HUDEP-2 (cell line): ENCODE measurements at regions not wholly inside any gene's neighbourhood (a gene's known extent, or its start where the extent isn't known, plus 50 kb on each side); places are given as distances from the start of the nearest gene placed in this dataset.

Experiments
- DNase-seq, 76 experiments: peaks; one replicate each; lab custom pipeline; 2025; ENCODE audit not compliant: unreplicated experiment in 76 of 76; lab: John Stamatoyannopoulos, UW

DNA sequence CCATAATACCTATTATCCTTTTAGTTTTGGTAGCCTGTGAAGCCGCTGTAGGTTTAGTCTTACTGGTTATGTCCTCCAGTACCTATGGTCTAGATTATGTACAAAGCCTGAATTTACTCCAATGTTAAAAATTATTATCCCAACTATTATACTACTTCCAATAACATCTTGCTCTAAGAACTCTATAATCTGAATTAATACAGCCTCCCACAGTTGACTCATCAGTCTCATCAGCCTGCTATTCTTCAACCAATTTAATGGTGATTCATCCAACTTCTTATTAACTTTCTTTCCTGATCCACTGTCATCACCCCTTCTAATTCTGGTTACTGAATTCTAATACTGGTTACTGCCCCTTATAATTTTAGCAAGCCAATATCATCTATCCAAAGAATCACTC lies 370.3 kb upstream of the OPRM1 start:
- no peak for DNase-seq

DNA sequence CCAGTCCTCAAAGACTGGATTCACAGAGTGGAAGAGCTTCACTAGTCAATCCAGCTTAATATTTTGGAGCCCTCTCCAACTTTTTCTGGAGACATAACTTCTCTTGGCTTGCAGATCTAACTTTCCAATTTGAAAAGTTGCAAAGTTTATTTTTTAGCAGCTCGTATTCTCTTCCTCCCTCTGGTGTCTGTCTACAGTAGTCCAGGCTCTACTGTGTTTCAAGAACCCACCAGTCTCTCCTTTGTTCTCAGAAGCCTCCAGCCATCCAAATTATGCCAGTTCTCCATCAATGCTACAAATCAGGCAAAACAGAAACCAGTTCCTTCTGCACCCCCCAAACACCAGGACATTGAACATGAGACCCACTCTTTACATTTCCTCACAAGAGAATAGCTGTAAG lies 376.1 kb upstream of the OPRM1 start:
- DNase-seq: no peak

DNA sequence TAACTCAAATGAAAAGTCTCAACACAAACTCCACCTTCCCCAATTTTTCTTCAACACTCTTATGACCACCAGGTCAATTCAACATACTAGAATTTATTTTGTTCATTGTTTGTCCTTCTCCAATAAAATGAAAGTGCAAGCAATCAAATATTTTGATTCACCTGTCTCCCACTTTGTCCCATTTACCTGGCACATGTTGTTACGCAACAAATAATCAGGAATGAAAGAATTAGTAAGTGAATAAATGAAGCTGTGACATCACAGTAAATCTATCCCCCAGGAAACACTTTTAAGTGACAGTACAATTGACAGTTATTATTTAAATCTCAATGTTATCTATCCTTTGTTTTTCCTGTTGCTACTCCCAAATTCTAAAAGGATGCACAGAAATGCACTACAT lies 393.7 kb upstream of the OPRM1 start:
- DNase-seq: no peak

DNA sequence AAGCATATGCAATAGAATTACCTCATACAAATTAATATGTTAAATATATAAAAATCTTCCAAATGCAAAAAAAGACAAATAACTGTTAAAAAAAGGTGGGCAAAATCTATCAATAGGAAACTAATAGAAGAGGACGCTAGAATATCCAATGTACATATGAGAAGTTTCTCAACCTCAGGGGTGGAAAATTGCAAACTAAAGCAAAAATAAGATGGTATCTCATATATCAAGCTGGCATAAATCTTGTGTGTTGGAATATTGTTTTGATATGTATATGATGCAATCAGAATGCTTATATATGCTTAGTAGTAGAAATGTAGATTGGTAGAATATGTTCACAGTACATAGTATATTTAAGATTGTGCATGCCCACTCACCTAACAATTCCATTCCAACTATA lies 395.0 kb upstream of the OPRM1 start:
- no peak for DNase-seq

DNA sequence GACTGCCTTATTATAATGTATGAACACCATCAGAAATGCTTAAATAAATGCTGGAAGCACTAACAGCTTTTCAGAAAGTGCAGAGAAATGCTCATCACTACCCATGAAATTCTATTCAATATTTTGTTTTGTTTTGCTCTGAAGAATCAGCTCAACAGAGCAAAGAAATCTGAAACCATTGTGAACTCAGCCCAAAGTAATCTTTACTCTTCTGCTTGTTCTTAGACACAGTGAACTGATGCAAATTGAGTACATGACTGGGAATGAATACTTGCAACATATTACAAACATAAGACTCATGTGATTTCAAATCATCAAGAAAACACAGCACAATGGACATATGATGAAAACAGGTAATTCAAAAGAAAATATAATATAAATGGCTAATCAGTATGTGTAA lies 404.6 kb upstream of the OPRM1 start:
- no peak for DNase-seq

DNA sequence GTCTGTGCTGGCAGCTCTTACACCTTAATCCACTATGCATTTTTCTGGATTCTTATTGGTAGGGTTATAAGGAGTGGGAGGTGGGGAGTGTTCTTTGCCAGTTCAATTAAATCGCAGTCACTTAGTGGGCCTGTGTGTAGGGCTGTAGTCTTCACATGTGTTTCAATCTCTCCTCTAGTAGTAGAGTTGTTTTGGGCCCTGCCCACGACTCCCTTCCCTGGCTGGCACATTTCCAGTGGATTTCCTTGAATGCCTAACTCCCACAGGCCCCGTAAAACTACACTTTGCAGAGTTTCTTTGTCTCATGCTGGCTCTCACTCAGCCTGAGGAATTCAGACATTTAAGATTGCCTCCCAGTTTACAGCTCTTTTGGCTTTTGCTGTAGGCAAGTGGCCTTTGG lies 414.0 kb upstream of the OPRM1 start:
- DNase-seq: no peak

DNA sequence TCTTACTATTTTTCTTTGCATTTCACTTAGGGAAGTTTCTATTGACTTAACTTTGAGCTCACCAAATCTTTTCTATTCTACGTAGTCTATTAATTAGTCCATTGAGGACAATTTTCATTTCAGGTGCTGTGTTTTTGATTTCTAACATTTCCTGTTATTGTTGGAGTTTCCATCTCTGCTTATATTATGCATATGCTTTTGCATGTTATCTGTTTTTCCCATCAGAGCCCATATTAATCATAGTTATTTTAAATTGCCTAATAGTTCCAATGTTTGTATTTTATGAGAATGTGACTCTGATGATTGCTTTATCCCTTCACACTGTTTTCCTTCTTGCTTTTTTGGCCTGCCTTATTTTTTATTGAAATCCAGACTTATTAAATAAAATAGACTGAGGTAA lies 414.5 kb upstream of the OPRM1 start:
- no peak for DNase-seq

DNA sequence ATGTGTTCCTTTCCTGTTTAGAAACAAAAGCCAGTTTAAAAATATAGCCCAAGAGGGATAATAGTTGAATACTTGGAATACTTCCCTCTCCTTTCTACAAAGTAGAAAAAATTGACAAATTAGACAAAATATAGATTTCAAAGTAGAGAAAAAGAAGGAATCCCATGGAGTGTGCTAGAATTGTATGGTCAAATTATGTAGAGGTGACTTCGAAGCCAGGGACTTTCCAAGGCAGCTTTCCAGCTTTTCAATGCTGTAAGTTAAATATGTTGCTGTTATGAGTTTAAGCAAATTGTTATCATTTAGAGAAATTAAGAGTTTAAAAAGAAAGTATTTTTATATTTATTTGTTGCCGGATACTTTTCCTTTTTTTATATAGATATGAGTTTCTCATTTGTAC lies 415.5 kb upstream of the OPRM1 start:
- no peak for DNase-seq

DNA sequence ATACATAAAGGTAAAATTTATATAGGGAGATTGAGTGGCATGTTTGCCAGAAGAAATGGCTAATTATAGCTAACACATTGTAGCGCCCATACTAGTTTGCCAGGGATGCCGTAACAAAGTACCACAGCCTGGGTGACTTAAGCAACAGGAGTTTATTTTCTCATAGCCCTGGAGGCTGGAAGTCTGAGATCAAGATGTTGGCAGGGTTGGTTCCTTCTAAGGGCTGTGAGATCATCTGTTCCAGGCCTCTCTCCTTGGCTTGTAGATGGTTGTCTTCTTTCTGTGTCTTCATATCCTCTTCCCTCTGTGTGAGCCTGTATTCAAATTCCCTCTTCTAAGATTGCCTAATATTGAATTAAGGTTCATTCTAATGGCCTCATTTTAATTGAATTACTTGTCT lies 417.5 kb upstream of the OPRM1 start:
- no peak for DNase-seq

DNA sequence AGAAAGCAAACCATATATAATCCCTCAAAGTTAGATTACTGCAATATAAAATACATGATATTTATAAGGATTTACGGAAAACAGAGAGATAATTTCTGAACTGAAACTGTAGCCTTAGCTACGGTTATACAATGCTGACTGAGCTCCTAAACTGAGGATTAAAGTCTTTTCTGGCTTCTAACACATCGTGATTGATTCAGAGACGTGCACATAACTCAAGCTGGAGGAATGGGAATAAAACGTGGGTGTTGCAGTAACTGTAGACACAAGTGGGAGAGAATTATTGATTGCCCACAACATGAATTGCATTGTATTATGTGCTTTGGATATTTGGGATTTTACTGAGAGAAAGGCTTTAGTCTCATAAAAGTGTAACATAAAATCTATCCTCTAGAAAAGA lies 418.0 kb upstream of the OPRM1 start:
- no peak for DNase-seq

DNA sequence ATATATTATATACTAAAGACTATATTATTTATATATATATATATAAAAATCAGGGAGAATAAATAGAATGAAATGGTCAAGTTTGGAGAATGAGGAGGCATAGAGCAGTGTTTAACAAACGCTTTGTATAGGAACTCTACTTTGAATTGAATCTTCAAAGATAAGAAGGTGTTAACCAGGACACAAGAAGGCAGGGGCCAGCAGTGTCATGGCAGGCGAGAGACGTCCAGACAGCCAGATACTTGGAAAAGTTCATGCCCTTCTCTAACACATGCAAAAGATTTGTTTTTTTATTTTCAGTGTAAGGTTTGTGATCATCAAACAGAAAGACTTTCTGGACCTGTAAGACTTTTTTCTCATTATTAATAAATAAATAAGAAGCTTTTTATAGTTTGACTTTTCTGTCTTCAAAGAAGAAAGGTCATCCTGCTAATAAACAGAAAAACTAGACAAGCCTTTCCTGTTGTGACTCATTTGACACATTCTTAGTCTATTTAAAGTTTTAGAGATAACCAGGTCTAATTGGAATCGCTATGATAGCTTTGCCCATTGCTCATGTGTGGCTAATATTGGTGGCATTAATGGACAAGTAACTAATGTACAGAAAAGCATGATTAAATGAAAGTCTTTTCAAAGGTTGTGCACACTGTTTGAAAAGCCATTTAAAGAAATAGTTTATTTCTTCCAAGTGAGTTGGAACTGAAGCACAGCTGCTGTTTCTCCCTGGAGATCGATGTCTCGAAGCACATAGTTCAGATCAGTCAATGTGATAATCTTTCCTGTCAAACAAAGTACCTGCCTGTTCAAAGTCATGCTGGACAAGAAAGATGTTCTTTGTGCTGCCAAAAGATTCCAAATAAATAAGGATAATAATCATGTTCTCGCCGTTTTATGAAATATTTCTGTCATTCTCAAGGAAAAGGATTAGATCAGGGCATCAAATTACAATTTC lies 420.4 kb upstream of the OPRM1 start:
- no peak for DNase-seq

DNA sequence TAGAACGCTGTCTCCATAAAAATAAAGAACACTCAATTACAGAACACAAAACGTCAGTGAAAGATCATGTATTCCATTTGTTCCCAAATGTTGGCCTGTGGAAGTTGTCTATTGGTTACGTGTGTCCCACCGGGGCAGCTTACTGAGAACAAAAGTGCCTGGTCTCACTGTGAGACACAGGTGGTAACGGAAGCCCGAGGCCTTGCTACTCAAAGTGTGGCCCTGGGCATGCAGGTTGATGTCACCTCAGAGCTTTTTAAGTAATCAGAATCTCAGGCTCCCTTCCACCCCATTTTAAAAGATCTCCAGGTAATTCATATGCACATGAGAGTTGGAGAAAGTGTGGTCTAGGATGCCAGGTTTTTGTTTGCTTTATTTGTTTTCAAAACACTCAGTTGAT lies 422.5 kb upstream of the OPRM1 start:
- DNase-seq: no peak

DNA sequence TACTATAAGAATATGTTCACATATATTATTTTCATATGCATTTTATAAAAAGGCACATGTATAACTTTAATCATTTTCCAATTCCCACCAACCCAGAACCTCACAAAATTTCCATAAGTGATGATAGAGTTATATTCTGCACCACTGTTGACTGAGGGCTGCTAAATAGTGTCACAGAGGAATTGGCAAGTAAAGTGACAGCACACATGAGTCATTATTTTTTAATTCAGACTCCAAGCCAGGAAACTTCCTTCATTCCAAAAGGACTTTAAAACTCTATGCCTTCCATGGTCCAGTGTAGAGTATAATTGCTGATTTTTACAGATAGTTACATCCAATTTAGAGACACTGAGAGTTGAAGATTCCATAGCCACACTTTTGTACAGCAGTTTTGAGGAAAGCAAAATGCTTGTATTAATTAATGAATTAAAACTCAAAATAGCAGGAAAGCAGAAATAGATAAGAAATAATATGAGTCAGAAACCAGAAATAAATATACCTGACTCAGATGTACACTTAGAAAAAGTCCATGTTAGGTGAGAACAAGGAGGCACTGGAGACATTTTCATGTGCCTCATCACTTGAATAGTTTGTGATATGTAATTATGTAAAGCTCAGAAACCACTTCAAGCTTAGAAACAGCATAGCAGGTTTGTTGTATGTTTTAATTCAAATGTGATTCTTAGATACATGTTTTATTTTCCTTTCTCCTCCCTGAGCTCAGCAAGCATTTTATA lies 425.2 kb upstream of the OPRM1 start:
- no peak for DNase-seq

DNA sequence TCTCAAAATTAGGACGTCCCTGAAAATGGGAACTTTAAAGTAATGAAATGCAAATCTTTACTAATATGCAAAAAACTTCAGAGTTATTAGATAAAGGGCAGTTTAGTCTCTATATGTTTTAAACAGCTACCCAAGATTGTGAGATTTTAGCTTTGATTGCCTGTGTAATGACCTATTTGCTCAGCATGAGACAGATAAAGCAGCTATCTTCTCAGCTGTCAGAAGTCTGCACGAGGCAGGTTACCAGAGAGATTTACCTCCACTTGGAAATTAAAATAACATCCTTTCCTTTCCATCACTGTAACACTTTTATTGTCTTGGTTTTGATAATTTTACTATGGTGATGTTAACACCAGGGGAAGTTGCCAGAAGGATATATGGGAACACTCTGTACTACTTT lies 436.6 kb upstream of the OPRM1 start:
- no peak for DNase-seq

DNA sequence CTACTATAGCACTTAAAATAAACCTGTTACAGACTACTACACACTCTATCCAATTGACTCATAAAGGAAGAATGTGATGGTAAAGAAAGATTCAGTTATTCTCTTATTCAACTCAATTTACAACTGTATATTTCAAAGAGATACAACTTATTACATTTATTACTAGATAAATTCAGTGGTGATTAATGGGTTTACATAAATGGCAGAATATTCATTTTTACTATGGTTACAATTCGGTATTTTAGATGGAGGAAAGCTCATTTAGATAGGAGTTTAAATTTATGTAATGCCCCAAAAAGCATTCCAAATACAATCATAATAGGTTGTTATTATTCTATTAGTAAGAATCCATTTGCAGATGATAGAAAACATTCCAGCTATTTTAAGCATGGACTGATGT lies 439.1 kb upstream of the OPRM1 start:
- no peak for DNase-seq

DNA sequence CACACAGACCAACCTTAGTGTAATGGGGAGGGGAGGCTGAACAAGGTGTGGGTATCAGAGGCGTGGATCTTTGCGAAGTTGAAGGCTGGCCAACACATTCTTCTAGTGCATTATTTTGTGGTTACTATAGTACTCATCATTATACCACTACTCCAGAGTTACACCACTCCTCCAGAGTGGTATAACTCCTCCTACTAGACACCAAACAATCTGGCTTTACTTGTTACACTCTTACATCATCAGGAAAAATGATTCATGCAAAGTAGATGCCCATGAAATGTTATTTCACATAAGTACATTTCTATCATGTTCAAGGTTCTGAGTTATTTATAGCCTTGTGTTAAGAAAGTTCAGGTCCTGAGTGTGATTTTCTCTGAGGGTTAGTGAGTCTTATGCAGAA lies 443.1 kb upstream of the OPRM1 start:
- no peak for DNase-seq

DNA sequence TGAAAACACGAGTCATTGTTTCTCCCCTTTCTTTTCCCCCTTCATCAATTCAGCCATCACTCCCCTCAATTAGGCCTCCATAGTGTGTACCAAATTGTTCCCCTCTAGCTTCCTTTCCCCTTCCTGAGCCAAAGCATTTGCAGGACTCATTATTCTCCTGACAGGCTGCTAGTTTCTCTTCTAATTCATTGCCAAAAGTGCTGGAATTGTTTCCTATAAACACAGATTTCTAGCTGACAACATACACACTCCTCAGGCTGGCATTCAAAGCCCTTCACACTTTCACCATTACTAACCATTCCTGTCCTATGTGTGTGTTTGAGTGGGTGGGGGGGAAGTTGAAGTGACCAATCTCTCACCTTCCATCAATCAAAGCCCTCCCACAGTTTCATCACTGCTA lies 444.2 kb upstream of the OPRM1 start:
- DNase-seq: no peak

DNA sequence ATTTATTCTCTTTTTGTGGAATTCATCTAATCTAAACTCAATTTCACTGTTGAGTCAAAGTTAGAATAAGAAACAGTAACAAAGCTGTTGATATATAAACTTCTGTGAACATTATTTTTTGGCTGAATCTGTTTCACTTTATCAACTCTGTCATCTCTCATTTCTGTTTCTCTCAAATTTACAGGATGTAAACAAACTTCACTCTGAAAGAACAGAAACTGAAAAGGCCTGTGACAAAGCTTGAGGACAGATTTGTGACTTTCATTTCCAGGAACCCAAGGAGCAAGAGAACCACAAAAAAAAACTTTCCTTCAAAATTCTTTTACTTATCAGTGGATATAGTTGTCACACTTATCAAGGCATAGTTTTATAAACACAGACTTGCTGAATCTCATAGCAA lies 447.9 kb upstream of the OPRM1 start:
- DNase-seq: no peak

DNA sequence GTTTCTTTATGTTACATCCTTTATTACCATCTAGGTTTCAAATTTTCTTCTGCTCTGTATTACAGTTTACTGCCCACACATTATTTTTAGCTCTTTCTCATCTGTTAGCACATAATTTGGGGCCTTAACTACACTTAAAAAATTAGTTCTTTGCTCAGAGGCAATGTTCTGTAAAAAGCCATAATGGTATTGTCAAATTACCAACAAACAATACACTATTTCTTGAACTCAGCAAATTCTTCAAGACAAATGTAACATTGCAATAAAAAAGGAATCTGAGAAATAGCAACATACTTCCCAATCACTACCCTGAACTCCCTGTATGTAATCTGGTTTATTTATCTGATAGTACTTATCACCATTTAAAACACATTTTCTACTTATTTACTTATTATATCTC lies 448.6 kb upstream of the OPRM1 start:
- no peak for DNase-seq

DNA sequence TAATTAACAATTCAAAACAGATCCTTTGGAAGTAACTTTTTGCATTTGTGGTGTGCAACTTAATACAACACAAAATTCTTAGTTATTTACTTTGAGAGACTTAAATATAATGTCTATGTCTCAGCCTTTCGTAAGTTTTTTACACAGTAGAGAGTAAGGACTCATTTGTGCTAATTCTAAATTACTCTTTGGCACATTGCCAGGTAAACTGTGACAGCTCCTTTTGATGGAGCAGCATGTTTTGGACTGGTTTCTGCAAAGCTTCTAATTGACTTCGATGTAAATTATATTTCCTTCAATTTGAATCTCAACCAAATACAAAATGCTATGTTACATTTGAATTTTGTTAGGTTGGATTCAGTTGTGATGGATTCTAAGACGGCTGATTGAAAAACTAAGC lies 450.7 kb upstream of the OPRM1 start:
- DNase-seq: no peak

DNA sequence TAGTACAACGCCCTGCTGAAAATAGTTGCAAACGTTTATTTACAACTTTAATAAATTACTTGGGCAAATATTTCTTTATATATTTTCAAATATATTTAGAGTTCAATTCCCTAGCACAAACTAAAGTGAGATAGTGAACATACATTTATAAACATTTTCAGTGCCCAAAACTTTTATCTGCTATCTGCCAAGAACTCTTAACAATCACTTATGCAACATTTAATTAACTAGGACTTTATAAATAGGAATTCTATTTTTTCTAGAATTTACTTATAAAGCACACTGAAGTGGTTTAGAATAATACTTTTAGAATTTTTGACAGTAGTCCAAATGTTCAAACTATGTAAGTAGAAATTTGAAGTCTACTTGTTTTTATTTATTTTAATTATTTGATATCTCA lies 452.6 kb upstream of the RGS17 start:
- no peak for DNase-seq

DNA sequence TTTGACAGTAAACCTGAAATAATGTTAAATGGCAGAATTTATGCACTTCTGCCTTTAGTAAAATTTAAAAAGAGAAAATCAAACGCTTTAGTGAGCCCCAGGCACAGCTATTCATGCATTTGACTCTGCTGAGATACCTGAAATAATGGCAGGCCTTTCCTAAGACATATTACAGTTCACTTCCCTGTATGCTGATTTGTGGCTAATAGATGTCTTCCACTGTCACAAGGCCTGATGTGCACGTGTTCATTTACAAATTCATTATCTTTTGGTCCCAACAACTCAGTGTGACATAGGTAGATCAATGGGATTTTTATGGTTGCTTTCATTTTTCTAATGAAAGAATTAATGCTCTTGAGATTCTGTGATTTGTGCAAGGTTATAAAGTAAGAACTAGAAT lies 449.7 kb upstream of the RGS17 start:
- no peak for DNase-seq
